Upper lobe of right lung (tissue), 1 donor: ENCODE measurements at regions not wholly inside any gene's neighbourhood (a gene's known extent, or its start where the extent isn't known, plus 50 kb on each side); places are given as distances from the start of the nearest gene placed in this dataset.

Experiments used
- ATAC-seq: fragments of 200-7000 bp; cut with Tn5 transposase; one replicate; pipeline ENCODE4 v1.9.1; 2020; ENCODE audit warnings: mild to moderate bottlenecking, moderate library complexity
- DNase-seq: peaks from one replicate; pipeline ENCODE4 v3.0.0-alpha.2; 2020
- H3K27ac ChIP-seq: fragments of 200-600 bp; one replicate; pipeline ENCODE4 v1.8.0; 2022
- H3K27me3 ChIP-seq: fragments of 200-600 bp; one replicate; pipeline ENCODE4 v1.8.0; 2022; ENCODE audit warnings: mild to moderate bottlenecking
- H3K36me3 ChIP-seq: fragments of 200-600 bp; one replicate; pipeline ENCODE4 v1.8.0; 2022
- H3K4me1 ChIP-seq: fragments of 200-600 bp; one replicate; pipeline ENCODE4 v1.8.0; 2022
- H3K4me3 ChIP-seq: fragments of 200-600 bp; one replicate; pipeline ENCODE4 v1.8.0; 2022; ENCODE audit warnings: mild to moderate bottlenecking
- H3K9me3 ChIP-seq: fragments of 200-600 bp; one replicate; pipeline ENCODE4 v1.8.0; 2022
- CTCF ChIP-seq: fragments of 200-600 bp; IDR thresholded peaks from one replicate; pipeline ENCODE4 v1.8.0; 2022; ENCODE audit warnings: antibody characterized with exemption
- intact Hi-C: fragments of 100-400 bp; cut with DNase I; formaldehyde crosslinking; loops from one replicate; pipeline ENCODE4 v1.11.0; 2022
- donor health status: DM: no; HTN: yes; CAD: no; lungs with severe emphysema.

DNA sequence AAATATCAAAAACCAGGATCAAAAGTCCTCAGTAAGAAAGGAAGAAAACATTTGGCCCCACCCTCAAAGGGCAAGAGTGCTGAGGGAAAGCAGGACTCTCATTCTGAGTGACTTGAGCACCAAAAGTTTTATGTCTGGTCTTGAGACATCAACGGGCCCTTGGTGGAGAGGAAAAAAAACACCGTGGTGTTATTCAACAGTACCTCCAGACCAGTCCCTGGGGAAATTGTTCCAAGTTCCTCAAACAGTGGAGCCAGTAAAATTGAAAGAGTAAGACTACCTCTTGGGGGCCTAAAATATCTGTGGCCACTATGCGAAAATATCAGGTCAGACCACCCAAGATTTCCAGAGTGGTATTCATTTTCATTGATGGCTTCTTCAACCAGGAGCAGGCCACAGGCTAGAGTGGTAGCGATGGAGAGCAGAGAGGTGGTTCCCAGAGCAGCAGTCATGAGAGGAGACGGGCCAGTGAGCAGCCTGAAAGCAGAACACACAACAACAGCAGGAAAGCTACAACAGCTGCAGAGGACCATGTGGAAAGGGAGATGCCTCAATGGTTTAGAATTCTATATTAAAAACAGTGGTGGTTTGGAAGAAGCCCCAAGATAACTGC lies 63.7 kb upstream of the RPL34 start:
- no peak for TF ChIP-seq CTCF
- peaks cover 4% of the 10 kb centered on the region for H3K4me1 ChIP-seq
- no peak overlapping the region for H3K4me3 ChIP-seq
- ATAC-seq (no peak), DNase-seq (no peak)
- no peaks in the 10 kb centered on the region for H3K9me3 ChIP-seq
- intact Hi-C loops, result no loop called here
- no peak overlapping the region for H3K27ac ChIP-seq
- H3K27me3 ChIP-seq, result no peaks in the 10 kb centered on the region
- no peaks in the 10 kb centered on the region for H3K36me3 ChIP-seq

- no peak for ATAC-seq
- no peak for TF ChIP-seq CTCF
Measured at GRCh38 chr4:108556166-108556565, 64.2 kb upstream of the RPL34 start.

GRCh38 chr4:108555701-108556100 lies 64.7 kb upstream of the RPL34 start:
- no peak for DNase-seq
- Histone ChIP-seq H3K4me1 (no peaks in the 10 kb centered on the region), H3K9me3 (no peaks in the 10 kb centered on the region), H3K27ac (no peak overlapping the region), H3K4me3 (no peak overlapping the region), H3K36me3 (no peaks in the 10 kb centered on the region), H3K27me3 (no peaks in the 10 kb centered on the region)
- ATAC-seq, result no peak
- intact Hi-C loops, result no loop called here
- no peak for TF ChIP-seq CTCF

More at GRCh38 chr4:108556166-108556565, 64.2 kb upstream of the RPL34 start:
- Histone ChIP-seq H3K4me1 (peaks cover 2% of the 10 kb centered on the region), H3K9me3 (no peaks in the 10 kb centered on the region), H3K36me3 (no peaks in the 10 kb centered on the region), H3K4me3 (no peak overlapping the region), H3K27ac (no peak overlapping the region), H3K27me3 (no peaks in the 10 kb centered on the region)
- intact Hi-C loops, result no loop called here
- no peak for DNase-seq

DNA sequence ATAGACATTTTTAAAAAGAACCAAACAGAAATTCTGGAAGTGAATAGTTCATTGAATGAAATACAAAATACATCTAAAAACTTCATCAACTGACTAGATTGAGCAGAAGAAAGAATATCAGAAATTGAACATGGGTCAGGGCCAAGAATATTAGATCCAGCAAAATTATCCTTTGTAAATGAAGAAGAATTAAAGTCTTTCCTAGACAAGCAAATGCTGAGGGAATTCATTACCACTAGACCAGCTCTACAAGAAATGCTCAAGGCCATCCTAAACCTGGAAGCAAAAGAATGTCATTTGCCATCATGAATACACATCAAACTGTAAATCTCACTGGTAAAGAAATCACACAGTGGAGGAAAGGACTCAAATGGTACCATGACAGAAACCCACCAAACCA lies 72.7 kb upstream of the RPL34 start:
- H3K4me1 ChIP-seq, result no peaks in the 10 kb centered on the region
- H3K9me3 ChIP-seq, result no peaks in the 10 kb centered on the region
- no peak for DNase-seq
- ATAC-seq, result no peak
- H3K4me3 ChIP-seq, result no peak overlapping the region
- intact Hi-C loops, result no loop called here
- no peaks in the 10 kb centered on the region for H3K36me3 ChIP-seq
- TF ChIP-seq CTCF, result no peak
- no peak overlapping the region for H3K27ac ChIP-seq
- H3K27me3 ChIP-seq, result no peaks in the 10 kb centered on the region

- no peak for DNase-seq
- intact Hi-C loops, result no loop called here
- H3K4me1 ChIP-seq, result no peaks in the 10 kb centered on the region
- no peak for ATAC-seq
- no peaks in the 10 kb centered on the region for H3K27me3 ChIP-seq
- H3K4me3 ChIP-seq, result no peak overlapping the region
- no peaks in the 10 kb centered on the region for H3K36me3 ChIP-seq
- no peaks in the 10 kb centered on the region for H3K9me3 ChIP-seq
- H3K27ac ChIP-seq, result no peak overlapping the region
- TF ChIP-seq CTCF, result no peak
Measured at GRCh38 chr4:108546728-108547127, 73.6 kb upstream of the RPL34 start.

- H3K27ac ChIP-seq, result no peak overlapping the region
- H3K4me1 ChIP-seq, result no peaks in the 10 kb centered on the region
- H3K9me3 ChIP-seq, result no peaks in the 10 kb centered on the region
- no peak for TF ChIP-seq CTCF
- H3K4me3 ChIP-seq, result no peak overlapping the region
- ATAC-seq (no peak), DNase-seq (no peak)
- no peaks in the 10 kb centered on the region for H3K27me3 ChIP-seq
- H3K36me3 ChIP-seq, result no peaks in the 10 kb centered on the region
- intact Hi-C loops, result no loop called here
Measured at GRCh38 chr4:108544481-108544880, 75.9 kb upstream of the RPL34 start.
